IPS-18a (cell line): ENCODE measurements at regions not wholly inside any gene's neighbourhood (a gene's known extent, or its start where the extent isn't known, plus 50 kb on each side); places are given as distances from the start of the nearest gene placed in this dataset.

Experiments used
- H3K27ac ChIP-seq: one replicate; pipeline ENCODE4 v1.5.1; 2013; ENCODE audit warnings: low read length
- H3K27me3 ChIP-seq: one replicate; pipeline ENCODE4 v1.6.1; 2013; ENCODE audit warnings: mild to moderate bottlenecking, low read length; ENCODE audit not compliant: control insufficient read depth, insufficient read depth
- H3K36me3 ChIP-seq: one replicate; pipeline ENCODE4 v1.6.1; 2013; ENCODE audit warnings: low read depth, low read length; ENCODE audit not compliant: control insufficient read depth
- H3K4me1 ChIP-seq: one replicate; pipeline ENCODE4 v1.6.1; 2013; ENCODE audit warnings: low read depth, low read length; ENCODE audit not compliant: control insufficient read depth
- H3K4me3 ChIP-seq: one replicate; pipeline ENCODE4 v1.5.1; 2013; ENCODE audit warnings: low read length
- H3K9ac ChIP-seq: one replicate; pipeline ENCODE4 v1.6.1; 2013; ENCODE audit warnings: mild to moderate bottlenecking, low read length, moderate library complexity
- H3K9me3 ChIP-seq: one replicate; pipeline ENCODE4 v1.6.1; 2013; ENCODE audit warnings: low read depth, low read length; ENCODE audit not compliant: control insufficient read depth

DNA sequence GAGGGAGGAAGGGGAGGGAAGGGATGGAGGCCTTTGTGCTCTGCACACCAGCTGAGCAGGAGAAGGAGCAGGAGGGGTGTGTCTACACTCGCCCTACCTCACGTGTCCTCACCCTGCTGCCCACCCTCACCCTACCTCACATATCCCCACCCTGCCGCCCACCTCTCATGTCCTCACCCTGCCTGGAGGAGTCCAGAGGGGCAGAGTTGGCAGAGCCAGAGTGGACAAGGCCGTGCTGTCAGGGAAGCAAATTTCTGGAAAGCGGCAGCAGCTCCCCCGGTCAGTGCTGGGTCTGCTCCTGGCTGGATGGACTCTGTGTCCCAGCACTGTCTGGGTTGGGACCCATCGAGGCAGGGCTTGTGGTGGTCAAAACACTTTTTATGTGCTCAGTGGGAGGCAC is 799.6 kb downstream of the BRD1 start:
- no peaks in the 10 kb centered on the region for H3K27me3 ChIP-seq
- H3K4me3 ChIP-seq = no peak overlapping the region
- no peak overlapping the region for H3K9ac ChIP-seq
- H3K4me1 ChIP-seq = no peaks in the 10 kb centered on the region
- no peak overlapping the region for H3K27ac ChIP-seq
- no peaks in the 10 kb centered on the region for H3K9me3 ChIP-seq
- no peaks in the 10 kb centered on the region for H3K36me3 ChIP-seq

DNA sequence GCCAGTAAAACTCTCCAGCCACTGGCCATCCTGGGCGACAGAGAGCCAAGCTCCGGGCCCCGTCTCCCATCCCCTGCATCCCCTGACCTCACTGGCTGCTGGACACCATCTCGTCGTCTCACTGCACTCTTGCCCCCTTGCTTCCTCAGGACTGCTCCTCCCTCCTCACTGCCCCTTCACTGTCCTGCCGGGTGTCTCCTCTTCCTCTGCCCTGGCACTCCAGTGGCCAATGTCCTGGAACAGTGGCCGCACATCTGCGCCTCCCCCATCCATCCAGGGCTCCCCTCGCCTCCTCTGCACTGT is 800.4 kb downstream of the BRD1 start:
- no peaks in the 10 kb centered on the region for H3K9me3 ChIP-seq
- H3K4me1 ChIP-seq = no peaks in the 10 kb centered on the region
- no peaks in the 10 kb centered on the region for H3K36me3 ChIP-seq
- H3K9ac ChIP-seq = no peak overlapping the region
- H3K27me3 ChIP-seq = no peaks in the 10 kb centered on the region
- no peak overlapping the region for H3K27ac ChIP-seq
- H3K4me3 ChIP-seq = no peak overlapping the region

DNA sequence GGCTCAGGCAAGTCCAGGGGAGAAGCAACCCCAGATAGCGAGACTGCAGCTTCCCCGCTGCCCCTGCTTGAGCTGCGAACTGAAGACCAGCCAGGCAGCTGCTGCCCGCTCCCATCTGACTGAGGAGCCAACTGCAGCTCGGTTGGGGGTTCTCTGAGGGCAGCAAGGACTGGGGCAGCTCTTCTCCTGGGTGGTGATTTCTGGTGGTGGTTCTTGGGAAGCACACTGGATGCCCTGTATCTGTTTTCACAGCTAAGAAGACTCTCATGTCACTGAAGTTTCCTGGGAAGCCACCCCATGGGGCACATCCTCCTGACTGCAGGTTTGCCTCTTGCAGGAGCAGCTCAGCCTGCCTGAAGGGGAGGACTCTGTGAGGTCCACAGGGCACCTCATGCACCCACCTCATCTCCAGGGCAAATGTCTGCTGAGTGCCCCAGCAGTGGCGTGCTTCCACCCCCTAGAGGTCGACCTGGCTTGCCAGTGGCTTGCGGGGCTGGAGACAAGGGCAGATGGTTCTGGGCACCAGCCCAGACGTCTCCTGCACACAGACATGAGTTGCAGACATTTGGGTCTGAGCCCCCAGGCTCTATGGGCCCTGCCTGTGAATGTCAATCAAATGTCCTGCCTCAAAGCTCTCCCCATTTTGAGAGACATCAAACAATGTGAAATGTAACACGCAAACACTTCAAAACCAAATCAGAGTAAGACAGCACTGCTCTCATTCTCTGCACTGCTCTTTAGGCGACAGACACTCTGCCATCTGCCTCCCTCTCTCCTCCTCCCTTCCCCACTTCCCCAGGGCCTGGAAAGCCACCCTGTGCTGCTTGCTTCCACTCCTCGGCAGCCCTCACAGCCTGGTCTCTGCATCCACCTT is 800.9 kb downstream of the BRD1 start:
- Histone ChIP-seq H3K4me3 (no peak overlapping the region), H3K27ac (no peak overlapping the region), H3K9me3 (no peaks in the 10 kb centered on the region), H3K27me3 (no peaks in the 10 kb centered on the region), H3K4me1 (no peaks in the 10 kb centered on the region), H3K9ac (no peak overlapping the region), H3K36me3 (no peaks in the 10 kb centered on the region)

DNA sequence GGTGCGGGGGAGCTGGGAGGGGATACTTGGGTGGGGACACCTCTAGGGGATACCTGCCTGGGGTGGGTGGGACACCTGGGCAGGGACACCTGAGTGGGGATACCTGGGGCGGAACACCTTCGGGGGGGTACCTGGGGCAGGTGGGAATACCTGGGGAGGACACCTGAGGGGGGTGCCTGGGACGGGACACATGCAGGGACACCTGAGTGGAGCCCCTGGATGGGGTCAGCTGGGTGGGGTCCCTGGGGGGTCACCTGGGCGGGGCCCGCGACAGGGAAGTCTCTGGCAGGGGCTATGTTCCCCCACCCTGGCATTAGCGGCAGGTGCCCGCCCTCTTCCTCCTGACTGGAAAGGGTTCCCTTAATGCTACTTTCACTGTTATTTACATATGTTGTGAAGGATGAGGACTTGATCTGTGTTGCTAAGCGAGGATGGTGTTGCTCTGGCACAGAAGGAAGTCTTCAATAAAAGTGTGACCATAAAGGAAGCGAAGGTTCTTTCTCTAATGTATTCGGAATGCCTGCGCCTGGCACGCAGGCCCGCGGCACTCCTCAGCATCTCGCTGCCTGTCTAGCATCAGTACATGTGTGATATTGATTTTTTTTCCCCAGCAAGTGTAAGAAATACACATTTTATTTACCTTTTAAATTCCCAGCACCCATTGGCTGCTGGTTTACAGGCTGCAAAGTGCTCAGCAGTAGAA is 801.7 kb downstream of the BRD1 start:
- Histone ChIP-seq H3K27me3 (no peaks in the 10 kb centered on the region), H3K4me3 (no peak overlapping the region), H3K27ac (no peak overlapping the region)

DNA sequence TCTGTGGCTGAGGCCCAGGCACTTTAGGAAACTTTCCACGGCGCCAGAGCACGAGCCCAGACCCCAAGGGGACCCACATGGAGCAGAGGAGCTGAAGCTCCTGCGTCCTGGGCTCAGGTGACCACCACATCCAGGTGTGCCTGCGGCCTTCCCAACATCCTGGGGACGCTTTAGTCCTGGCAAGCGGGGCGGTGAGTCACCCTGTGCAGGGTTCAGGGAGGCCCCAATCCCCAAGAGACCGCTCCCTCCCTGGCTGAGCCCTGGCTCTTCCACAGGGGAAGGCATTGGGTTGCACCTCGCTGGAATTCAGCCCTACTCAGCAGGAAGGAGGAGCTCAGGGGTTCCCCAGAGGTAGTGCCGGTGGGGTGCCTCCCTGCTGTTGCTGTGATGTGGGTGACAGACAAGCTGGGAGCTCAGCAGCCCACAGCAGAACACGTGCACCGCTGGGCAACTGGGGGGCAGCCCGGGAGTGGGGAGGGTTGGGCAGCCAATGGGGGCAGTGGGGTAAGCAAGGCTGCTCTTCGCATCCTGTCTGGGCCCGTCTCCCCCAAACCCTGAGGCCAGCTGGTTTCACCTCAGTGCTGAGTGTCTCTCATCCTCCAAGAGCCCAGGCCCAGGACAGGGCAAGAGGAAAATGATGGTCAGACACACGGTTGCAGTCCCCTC is 802.8 kb downstream of the BRD1 start:
- no peaks in the 10 kb centered on the region for H3K27me3 ChIP-seq
- no peaks in the 10 kb centered on the region for H3K4me1 ChIP-seq

More for the DNA sequence above, 801.7 kb downstream of the BRD1 start:
- Histone ChIP-seq H3K9me3 (no peaks in the 10 kb centered on the region), H3K9ac (no peak overlapping the region), H3K36me3 (no peaks in the 10 kb centered on the region), H3K4me1 (no peaks in the 10 kb centered on the region)

DNA sequence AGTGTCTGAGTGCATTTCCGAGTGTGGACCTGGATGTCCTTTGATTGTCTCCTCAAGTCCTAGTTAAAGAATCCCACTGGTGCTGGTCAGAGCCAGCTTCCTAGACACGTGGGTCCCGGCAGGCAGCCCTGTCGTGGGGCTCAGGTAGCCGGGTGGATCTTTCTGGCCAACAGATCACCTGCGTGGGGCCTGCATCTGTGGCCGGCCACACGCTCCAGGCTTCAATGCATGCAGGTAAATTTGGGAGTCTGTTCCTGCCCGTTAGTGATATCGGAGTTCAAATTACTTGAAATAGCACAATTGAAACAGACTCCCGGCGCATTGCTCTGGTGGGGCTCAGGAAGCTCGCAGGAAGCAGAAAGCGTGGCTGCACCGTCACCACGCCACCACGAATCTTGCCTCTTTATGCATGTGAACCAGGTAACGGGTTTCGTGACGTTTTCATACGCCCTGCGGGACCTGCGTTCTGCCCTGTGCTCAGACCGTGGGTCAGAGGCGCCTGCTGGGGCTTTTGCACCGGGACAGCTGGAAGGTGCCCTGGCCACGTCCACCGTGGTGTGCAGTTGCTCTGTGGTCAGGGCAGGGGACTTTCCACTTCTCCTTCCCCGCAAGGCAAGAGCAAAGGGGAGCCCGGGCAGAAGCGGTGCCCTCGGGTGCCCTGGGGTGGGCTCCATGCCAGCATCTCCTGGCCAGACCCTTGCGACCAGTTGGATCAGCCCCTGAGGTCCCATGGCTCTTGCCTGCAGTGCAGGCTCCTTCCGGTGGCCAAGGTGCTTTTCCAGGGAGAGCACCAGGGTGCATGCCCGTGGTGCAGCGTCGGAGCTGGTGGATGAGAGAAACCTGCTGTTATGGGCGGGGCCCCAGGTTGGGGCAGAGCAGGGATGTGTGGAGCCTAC is 803.5 kb downstream of the BRD1 start:
- no peak overlapping the region for H3K9ac ChIP-seq
- H3K4me3 ChIP-seq = no peak overlapping the region
- no peaks in the 10 kb centered on the region for H3K36me3 ChIP-seq
- H3K9me3 ChIP-seq = no peaks in the 10 kb centered on the region
- no peaks in the 10 kb centered on the region for H3K27me3 ChIP-seq
- no peak overlapping the region for H3K27ac ChIP-seq
- no peaks in the 10 kb centered on the region for H3K4me1 ChIP-seq

More for the DNA sequence above, 802.8 kb downstream of the BRD1 start:
- no peak overlapping the region for H3K4me3 ChIP-seq
- H3K27ac ChIP-seq = no peak overlapping the region
- no peaks in the 10 kb centered on the region for H3K9me3 ChIP-seq
- H3K9ac ChIP-seq = no peak overlapping the region
- H3K36me3 ChIP-seq = no peaks in the 10 kb centered on the region

DNA sequence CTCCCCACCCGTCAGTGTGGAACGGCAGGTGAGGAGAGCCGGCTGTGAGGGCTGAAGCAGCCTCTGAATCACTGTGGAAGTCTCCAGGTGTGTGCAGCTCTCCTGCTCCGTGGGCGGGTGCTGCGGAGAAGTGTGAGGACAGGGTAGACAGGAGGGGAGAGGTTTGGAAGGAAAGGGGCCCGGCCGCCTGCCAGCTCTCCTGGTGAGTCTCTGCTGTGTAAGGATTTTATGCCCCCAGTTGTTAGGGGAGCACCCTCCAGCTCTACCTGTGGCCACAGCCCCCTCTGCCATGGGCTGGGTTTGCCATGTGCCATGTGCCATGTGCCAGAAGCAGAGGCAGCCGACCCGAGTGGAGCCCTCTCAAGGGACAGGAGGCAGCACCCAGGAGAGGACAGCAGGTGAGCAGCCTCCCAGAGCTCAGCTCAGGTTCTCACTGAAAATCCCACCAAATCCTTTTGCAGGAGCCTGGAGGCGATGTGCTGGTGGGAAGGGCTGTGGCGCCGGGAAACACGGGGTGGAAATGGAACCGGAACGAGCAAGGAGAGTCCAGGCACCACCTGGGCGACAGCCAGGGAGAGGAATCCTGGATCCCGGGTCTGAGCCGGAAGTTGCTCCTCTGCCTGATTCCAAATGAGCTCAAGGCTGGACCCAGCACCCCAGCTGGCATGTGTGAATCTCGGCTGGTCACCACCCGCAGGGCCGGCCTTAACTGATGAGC is 804.4 kb downstream of the BRD1 start:
- no peaks in the 10 kb centered on the region for H3K36me3 ChIP-seq
- no peaks in the 10 kb centered on the region for H3K4me1 ChIP-seq
- no peaks in the 10 kb centered on the region for H3K9me3 ChIP-seq
- H3K4me3 ChIP-seq = no peak overlapping the region
- H3K27ac ChIP-seq = no peak overlapping the region
- no peak overlapping the region for H3K9ac ChIP-seq
- no peaks in the 10 kb centered on the region for H3K27me3 ChIP-seq

DNA sequence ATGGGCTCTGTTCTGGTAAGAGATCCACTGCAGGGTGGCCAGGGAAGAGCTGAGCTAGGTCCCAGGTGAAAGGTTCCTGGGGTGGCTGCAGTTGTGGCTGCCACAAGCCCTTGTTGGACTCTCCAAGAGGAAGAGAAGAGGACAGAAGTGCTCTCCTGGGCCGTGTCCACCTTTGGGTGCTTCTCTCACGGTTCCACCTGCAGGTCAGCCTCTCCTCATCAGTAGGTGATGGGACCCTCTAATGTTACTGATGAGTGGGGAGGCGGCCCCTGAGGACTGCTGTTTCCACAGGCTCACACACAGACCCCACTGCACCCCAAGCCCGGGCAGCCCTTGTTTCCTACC is 804.9 kb downstream of the BRD1 start:
- no peaks in the 10 kb centered on the region for H3K4me1 ChIP-seq
- no peak overlapping the region for H3K27ac ChIP-seq
- H3K9me3 ChIP-seq = no peaks in the 10 kb centered on the region
- H3K27me3 ChIP-seq = no peaks in the 10 kb centered on the region
- H3K9ac ChIP-seq = no peak overlapping the region
- H3K4me3 ChIP-seq = no peak overlapping the region
- no peaks in the 10 kb centered on the region for H3K36me3 ChIP-seq

DNA sequence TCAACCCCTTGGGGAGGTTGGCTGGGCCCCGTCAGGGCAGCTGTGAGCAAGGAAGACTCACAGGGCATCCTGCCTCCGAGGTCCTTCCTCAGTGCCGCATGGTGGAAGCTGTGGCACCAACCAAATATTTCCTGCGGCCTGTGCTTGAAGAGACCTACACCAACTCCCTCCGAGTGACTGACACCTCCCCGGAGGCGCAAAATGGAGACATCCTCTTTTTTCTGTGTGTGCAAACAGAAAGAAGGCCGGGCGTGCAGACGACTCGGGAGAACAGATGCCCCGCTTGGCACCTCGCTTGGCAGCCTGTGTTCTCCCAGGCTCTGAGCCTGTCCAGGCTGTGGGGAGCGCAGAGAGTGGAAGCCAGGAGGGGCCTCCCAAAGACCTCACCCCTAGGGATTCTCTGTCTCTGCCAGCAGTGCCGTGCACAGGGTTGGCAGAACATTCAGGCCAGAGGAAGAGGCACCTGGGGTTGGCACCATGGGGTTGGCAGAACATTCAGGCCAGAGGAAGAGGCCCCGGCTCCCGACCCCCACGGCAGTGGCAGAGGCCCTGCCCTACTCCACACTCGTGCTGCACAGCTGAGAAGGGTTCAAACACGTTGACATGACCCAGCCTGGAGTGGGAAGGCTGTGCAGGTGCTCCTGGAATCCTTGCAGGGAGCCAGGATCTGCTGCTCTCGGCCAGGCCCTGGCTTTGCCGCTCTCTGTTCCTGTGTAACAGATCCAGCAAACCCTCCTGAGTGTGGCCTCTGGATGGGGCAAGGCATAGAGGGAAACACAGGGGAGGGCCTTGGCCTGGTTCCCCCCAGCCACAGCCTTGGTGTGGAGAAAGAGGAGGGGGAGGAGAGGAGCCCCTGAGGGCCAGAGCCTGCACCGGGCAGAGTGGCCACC is 805.5 kb downstream of the BRD1 start:
- Histone ChIP-seq H3K27ac (no peak overlapping the region), H3K36me3 (no peaks in the 10 kb centered on the region), H3K9me3 (no peaks in the 10 kb centered on the region), H3K4me3 (no peak overlapping the region), H3K27me3 (no peaks in the 10 kb centered on the region), H3K4me1 (no peaks in the 10 kb centered on the region), H3K9ac (no peak overlapping the region)
